ENCODE measurements at regions not wholly inside any gene's neighbourhood (a gene's known extent, or its start where the extent isn't known, plus 50 kb on each side); places are given as distances from the start of the nearest gene placed in this dataset.

GRCh38 chr10:8908013-8908412 lies 853.5 kb downstream of the GATA3 start:
- no peaks in the 10 kb centered on the region for H4K20me1 ChIP-seq (ENCODE audit: insufficient read depth)
- no peaks in the 10 kb centered on the region for H3K27me3 ChIP-seq (ENCODE audit: insufficient read depth, low read depth)
- no peak overlapping the region for H2AFZ ChIP-seq
- H3K9me3 ChIP-seq (ENCODE audit: insufficient read depth, low read depth): no peaks in the 10 kb centered on the region
- H3K4me2 ChIP-seq: no peak overlapping the region
- no peaks in the 10 kb centered on the region for H3K4me1 ChIP-seq (replicated peaks; ENCODE audit: insufficient read depth)
- H3F3A ChIP-seq (ENCODE audit: insufficient read depth, low read depth): 0 out of 2 replicates have a peak, but pooled peaks cover under 1% of the 10 kb centered on the region
- H3K79me2 ChIP-seq (ENCODE audit: low read depth): no peaks in the 10 kb centered on the region
- no peak for DNase-seq
- intact Hi-C loops (cut with micrococcal nuclease; ENCODE audit: unreplicated experiment): no loop called here
- H3K36me3 ChIP-seq (ENCODE audit: low read depth): no peaks in the 10 kb centered on the region
- H3K4me3 ChIP-seq: no peak overlapping the region
- CTCF ChIA-PET: no interaction called here
- TF ChIP-seq CTCF (conservative IDR thresholded peaks at IDR 0.05): no peak
- TF ChIP-seq EZH2 (IDR thresholded peaks at IDR 0.05; ENCODE audit: low read depth): no peak
- no peak overlapping the region for H3K27ac ChIP-seq
- POLR2A ChIA-PET (ENCODE audit: unreplicated experiment): no interaction called here
- BruUV-seq (replicated peaks): no TSS peak
- H3K9me2 ChIP-seq (ENCODE audit: insufficient read depth): no peaks in the 10 kb centered on the region

DNA sequence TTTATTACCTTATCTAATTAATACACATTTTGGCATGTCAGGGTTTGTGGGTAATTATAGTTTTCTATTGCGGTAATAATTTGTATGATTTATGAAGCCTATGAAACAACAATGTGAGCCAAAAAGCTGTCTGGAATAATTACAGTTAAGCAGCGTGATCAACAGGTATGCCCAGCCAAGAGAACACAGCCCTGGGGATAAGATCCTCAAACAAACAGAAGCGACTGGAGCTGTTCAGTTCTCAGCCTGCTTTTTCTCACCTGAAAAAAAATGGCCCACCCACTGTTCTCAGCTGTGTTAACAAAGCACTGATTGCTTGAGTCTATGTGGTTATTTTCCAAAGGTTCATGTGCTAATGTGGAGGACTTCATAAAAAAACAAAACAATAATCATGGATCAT lies 855.8 kb downstream of the GATA3 start:
- Histone ChIP-seq H4K20me1 (ENCODE audit: insufficient read depth) (no peaks in the 10 kb centered on the region), H3K27ac (no peak overlapping the region), H3K79me2 (ENCODE audit: low read depth) (no peaks in the 10 kb centered on the region), H3K36me3 (ENCODE audit: low read depth) (no peaks in the 10 kb centered on the region), H3K27me3 (ENCODE audit: insufficient read depth, low read depth) (no peaks in the 10 kb centered on the region), H3K4me1 (replicated peaks; ENCODE audit: insufficient read depth) (peaks cover 10% of the 10 kb centered on the region), H3F3A (ENCODE audit: insufficient read depth, low read depth) (peaks cover 5% of the 10 kb centered on the region; the same call in 1 of the 2 replicates), H3K9me2 (ENCODE audit: insufficient read depth) (no peaks in the 10 kb centered on the region), H3K4me2 (no peak overlapping the region), H3K9me3 (ENCODE audit: insufficient read depth, low read depth) (no peaks in the 10 kb centered on the region), H2AFZ (no peak overlapping the region), H3K4me3 (no peak overlapping the region)
- no peak for DNase-seq
- POLR2A ChIA-PET (ENCODE audit: unreplicated experiment): no interaction called here
- intact Hi-C loops (cut with micrococcal nuclease; ENCODE audit: unreplicated experiment): no loop called here
- CTCF ChIA-PET: no interaction called here
- TF ChIP-seq EZH2 (IDR thresholded peaks at IDR 0.05; ENCODE audit: low read depth) (no peak), CTCF (conservative IDR thresholded peaks at IDR 0.05) (no peak)
- no TSS peak for BruUV-seq (replicated peaks)

DNA sequence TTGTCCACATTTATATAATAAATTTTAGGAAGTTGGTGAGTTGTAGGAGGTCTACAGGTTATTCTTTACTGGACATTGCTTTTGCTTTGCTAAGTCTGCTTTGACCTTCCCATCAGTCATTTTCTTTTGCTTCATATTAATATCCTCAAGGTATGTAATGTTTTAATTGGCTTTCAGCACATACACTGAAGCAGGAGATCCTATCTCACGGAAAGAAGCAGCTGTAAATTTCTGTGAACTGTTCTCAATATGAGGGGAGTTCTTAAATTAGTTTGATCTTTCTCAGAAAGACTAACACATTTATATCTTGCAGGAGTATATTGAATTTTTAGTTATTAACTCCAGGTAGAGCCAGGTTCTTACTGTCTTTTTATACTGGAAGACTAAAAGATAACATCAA lies 856.5 kb downstream of the GATA3 start:
- no peaks in the 10 kb centered on the region for H3K27me3 ChIP-seq (ENCODE audit: insufficient read depth, low read depth)
- H3K79me2 ChIP-seq (ENCODE audit: low read depth): no peaks in the 10 kb centered on the region
- no peak overlapping the region for H3K4me2 ChIP-seq
- no TSS peak for BruUV-seq (replicated peaks)
- H3F3A ChIP-seq (ENCODE audit: insufficient read depth, low read depth): peaks cover 5% of the 10 kb centered on the region; the same call in 1 of the 2 replicates
- no peak for TF ChIP-seq CTCF (conservative IDR thresholded peaks at IDR 0.05)
- TF ChIP-seq EZH2 (IDR thresholded peaks at IDR 0.05; ENCODE audit: low read depth): no peak
- ChIA-PET POLR2A (ENCODE audit: unreplicated experiment) (no interaction called here), CTCF (interaction anchor here (0.6 kb wide), 1 partner anchor 1066 kb away, joined by 4 read pairs; no protein-coding TSS in a partner anchor)
- no peak for DNase-seq
- no peaks in the 10 kb centered on the region for H4K20me1 ChIP-seq (ENCODE audit: insufficient read depth)
- H3K9me3 ChIP-seq (ENCODE audit: insufficient read depth, low read depth): no peaks in the 10 kb centered on the region
- H3K9me2 ChIP-seq (ENCODE audit: insufficient read depth): no peaks in the 10 kb centered on the region
- peaks cover 10% of the 10 kb centered on the region for H3K4me1 ChIP-seq (replicated peaks; ENCODE audit: insufficient read depth)
- intact Hi-C loops (cut with micrococcal nuclease; ENCODE audit: unreplicated experiment): no loop called here
- no peak overlapping the region for H3K27ac ChIP-seq
- no peaks in the 10 kb centered on the region for H3K36me3 ChIP-seq (ENCODE audit: low read depth)
- H3K4me3 ChIP-seq: no peak overlapping the region
- no peak overlapping the region for H2AFZ ChIP-seq
